Smooth muscle cell (in vitro differentiated cells): ENCODE measurements at regions not wholly inside any gene's neighbourhood (a gene's known extent, or its start where the extent isn't known, plus 50 kb on each side); places are given as distances from the start of the nearest gene placed in this dataset.

Source experiments
- DNase-seq: peaks from one replicate; lab custom pipeline; 2025; ENCODE audit not compliant: unreplicated experiment; lab: John Stamatoyannopoulos, UW
- H2AFZ ChIP-seq: fragments of 200-600 bp; sonication (generic); 2 replicates; pipeline ENCODE4 v1.6.0; 2016; ENCODE audit warnings: antibody characterized with exemption, low read depth, mild to moderate bottlenecking
- H3F3A ChIP-seq: fragments of 200-600 bp; sonication (generic); 2 replicates; pipeline ENCODE4 v1.6.0; 2017; ENCODE audit warnings: antibody characterized with exemption, low read depth
- H3K27ac ChIP-seq: fragments of 200-600 bp; sonication (generic); 2 replicates; pipeline ENCODE4 v1.5.1; 2016; ENCODE audit warnings: low read depth, mild to moderate bottlenecking
- H3K27me3 ChIP-seq: fragments of 200-600 bp; sonication (generic); 2 replicates; pipeline ENCODE4 v1.6.1; 2016; ENCODE audit warnings: low read depth, mild to moderate bottlenecking
- H3K36me3 ChIP-seq: fragments of 200-600 bp; sonication (generic); 2 replicates; pipeline ENCODE4 v1.5.1; 2016; ENCODE audit warnings: low read depth
- H3K4me1 ChIP-seq: fragments of 200-600 bp; sonication (generic); 2 replicates; pipeline ENCODE4 v1.5.1; 2016; ENCODE audit warnings: low read depth
- H3K4me2 ChIP-seq: fragments of 200-600 bp; sonication (generic); 2 replicates; pipeline ENCODE4 v1.6.0; 2016; ENCODE audit warnings: mild to moderate bottlenecking
- H3K4me3 ChIP-seq: fragments of 200-600 bp; sonication (generic); 2 replicates; pipeline ENCODE4 v1.5.1; 2016; ENCODE audit warnings: mild to moderate bottlenecking
- H3K79me2 ChIP-seq: fragments of 200-600 bp; sonication (generic); 2 replicates; pipeline ENCODE4 v1.6.0; 2016; ENCODE audit warnings: low read depth, mild to moderate bottlenecking
- H3K9ac ChIP-seq: fragments of 200-600 bp; sonication (generic); 2 replicates; pipeline ENCODE4 v1.6.0; 2016; ENCODE audit warnings: low read depth
- H3K9me3 ChIP-seq: fragments of 200-600 bp; sonication (generic); replicated peaks from 2 replicates; pipeline ENCODE4 v1.5.1; 2016; ENCODE audit warnings: low read depth
- H4K20me1 ChIP-seq: fragments of 200-600 bp; sonication (generic); 2 replicates; pipeline ENCODE4 v1.6.0; 2016; ENCODE audit warnings: low read depth
- WGBS: methylation state at CpG from one replicate; pipeline ENCODE4 v1.1.7; 2016; ENCODE audit warnings: low lambda C conversion rate; 5-methylcytosine and 5-hydroxymethylcytosine counted together
- TF ChIP-seq, protein P1 (sequence below): fragments of 200-600 bp; sonication (generic); IDR thresholded peaks from 2 replicates; pipeline ENCODE4 v1.5.1; 2017; ENCODE audit warnings: borderline replicate concordance, mild to moderate bottlenecking, antibody characterized with exemption; ENCODE audit not compliant: insufficient read depth, poor library complexity, severe bottlenecking

- Histone ChIP-seq H3K79me2 (no peaks in the 10 kb centered on the region), H2AFZ (no peak overlapping the region), H3K27me3 (no peaks in the 10 kb centered on the region), H4K20me1 (no peaks in the 10 kb centered on the region), H3K9ac (no peak overlapping the region), H3K36me3 (no peaks in the 10 kb centered on the region), H3F3A (no peaks in the 10 kb centered on the region), H3K9me3 (no peaks in the 10 kb centered on the region), H3K27ac (no peak overlapping the region), H3K4me2 (no peak overlapping the region), H3K4me3 (no peak overlapping the region), H3K4me1 (no peaks in the 10 kb centered on the region)
- no peak for DNase-seq
- TF ChIP-seq, protein P1, sequence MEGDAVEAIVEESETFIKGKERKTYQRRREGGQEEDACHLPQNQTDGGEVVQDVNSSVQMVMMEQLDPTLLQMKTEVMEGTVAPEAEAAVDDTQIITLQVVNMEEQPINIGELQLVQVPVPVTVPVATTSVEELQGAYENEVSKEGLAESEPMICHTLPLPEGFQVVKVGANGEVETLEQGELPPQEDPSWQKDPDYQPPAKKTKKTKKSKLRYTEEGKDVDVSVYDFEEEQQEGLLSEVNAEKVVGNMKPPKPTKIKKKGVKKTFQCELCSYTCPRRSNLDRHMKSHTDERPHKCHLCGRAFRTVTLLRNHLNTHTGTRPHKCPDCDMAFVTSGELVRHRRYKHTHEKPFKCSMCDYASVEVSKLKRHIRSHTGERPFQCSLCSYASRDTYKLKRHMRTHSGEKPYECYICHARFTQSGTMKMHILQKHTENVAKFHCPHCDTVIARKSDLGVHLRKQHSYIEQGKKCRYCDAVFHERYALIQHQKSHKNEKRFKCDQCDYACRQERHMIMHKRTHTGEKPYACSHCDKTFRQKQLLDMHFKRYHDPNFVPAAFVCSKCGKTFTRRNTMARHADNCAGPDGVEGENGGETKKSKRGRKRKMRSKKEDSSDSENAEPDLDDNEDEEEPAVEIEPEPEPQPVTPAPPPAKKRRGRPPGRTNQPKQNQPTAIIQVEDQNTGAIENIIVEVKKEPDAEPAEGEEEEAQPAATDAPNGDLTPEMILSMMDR: no peak
- WGBS: 90% methylated on average over 3 of the region's 3 CpGs
Observed at GRCh38 chr1:79819140-79819539, 812.6 kb upstream of the ADGRL4 start.

GRCh38 chr1:79817031-79817560 is 810.6 kb upstream of the ADGRL4 start:
- WGBS: 94% methylated on average over 4 of the region's 4 CpGs
- Histone ChIP-seq H3K9ac (no peak overlapping the region), H3K9me3 (no peaks in the 10 kb centered on the region), H3K4me3 (no peak overlapping the region), H3K79me2 (no peaks in the 10 kb centered on the region), H3K4me2 (no peak overlapping the region), H2AFZ (no peak overlapping the region), H3K4me1 (no peaks in the 10 kb centered on the region), H3K27me3 (no peaks in the 10 kb centered on the region), H3K36me3 (no peaks in the 10 kb centered on the region), H3K27ac (no peak overlapping the region), H3F3A (no peaks in the 10 kb centered on the region), H4K20me1 (no peaks in the 10 kb centered on the region)
- TF ChIP-seq, protein P1: no peak
- DNase-seq: no peak

DNA sequence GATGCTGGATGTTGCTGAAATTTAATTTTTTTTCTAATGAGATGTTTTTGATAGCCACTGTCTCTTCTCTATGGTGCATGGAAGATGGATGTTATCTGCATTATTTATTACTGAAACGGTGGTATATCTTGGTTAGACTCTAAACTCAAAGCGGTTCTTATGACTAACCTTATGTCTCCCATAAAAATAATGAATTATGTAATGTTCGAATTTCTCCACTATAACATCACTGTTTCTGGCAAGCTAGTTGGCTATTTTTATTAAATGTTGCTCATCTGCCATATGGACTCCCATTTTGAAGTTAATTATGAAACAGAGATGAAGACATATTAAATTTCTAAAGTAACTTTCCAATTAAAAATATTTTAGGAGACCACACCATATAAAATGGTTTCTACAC is 808.6 kb upstream of the ADGRL4 start:
- H3K9me3 ChIP-seq: no peaks in the 10 kb centered on the region
- no peaks in the 10 kb centered on the region for H3K4me1 ChIP-seq
- H3K9ac ChIP-seq: no peak overlapping the region
- no peak overlapping the region for H2AFZ ChIP-seq
- no peaks in the 10 kb centered on the region for H3K79me2 ChIP-seq
- H3K4me2 ChIP-seq: no peak overlapping the region
- 88% methylated on average over 3 of the region's 3 CpGs for WGBS
- H3K27ac ChIP-seq: no peak overlapping the region
- H3K27me3 ChIP-seq: no peaks in the 10 kb centered on the region
- no peaks in the 10 kb centered on the region for H3K36me3 ChIP-seq
- no peaks in the 10 kb centered on the region for H3F3A ChIP-seq
- no peak for DNase-seq
- TF ChIP-seq, protein P1: no peak
- H3K4me3 ChIP-seq: no peak overlapping the region
- no peaks in the 10 kb centered on the region for H4K20me1 ChIP-seq

GRCh38 chr1:79811173-79811572 is 804.6 kb upstream of the ADGRL4 start:
- TF ChIP-seq, protein P1: no peak
- Histone ChIP-seq H3K4me3 (no peak overlapping the region), H3K27me3 (no peaks in the 10 kb centered on the region), H2AFZ (no peak overlapping the region), H3K79me2 (no peaks in the 10 kb centered on the region), H3K4me1 (no peaks in the 10 kb centered on the region), H3F3A (no peaks in the 10 kb centered on the region), H3K9me3 (no peaks in the 10 kb centered on the region), H3K27ac (peak overlapping the region; percentile 30), H4K20me1 (no peaks in the 10 kb centered on the region), H3K9ac (peak overlapping the region; percentile 44), H3K4me2 (no peak overlapping the region), H3K36me3 (no peaks in the 10 kb centered on the region)
- DNase-seq: no peak
- 42% methylated on average over 3 of the region's 3 CpGs for WGBS
